CD4-positive, alpha-beta T cell (primary cell): ENCODE measurements at regions not wholly inside any gene's neighbourhood (a gene's known extent, or its start where the extent isn't known, plus 50 kb on each side); places are given as distances from the start of the nearest gene placed in this dataset.

Source experiments
- ATAC-seq: fragments of 200-7000 bp; cut with Tn5 transposase; one replicate; pipeline ENCODE4 v1.10.0; 2022; ENCODE audit warnings: mild to moderate bottlenecking; ENCODE audit not compliant: poor library complexity
- CTCF ChIA-PET: fragments of 350-600 bp; sonication (Branson Sonifier 250); formaldehyde crosslinking; loops from one replicate; lab custom pipeline; 2021; ENCODE audit warnings: antibody characterized with exemption, inconsistent platforms; lab: Charles Lee
- POLR2A ChIA-PET: fragments of 350-600 bp; sonication (Branson Sonifier 250); formaldehyde crosslinking; loops from one replicate; lab custom pipeline; 2021; ENCODE audit warnings: antibody characterized with exemption, inconsistent platforms; lab: Charles Lee
- DNase-seq, 14 experiments: peaks; one replicate each; pipeline ENCODE4 v3.0.0-alpha.2; 2013 to 2020; ENCODE audit warnings: mixed read lengths in 2 of 14
- H3K27ac ChIP-seq, 2 donors: one replicate each; pipeline versions ENCODE4 v1.5.1 to v1.7.0; 2013; ENCODE audit warnings: low read length in 2 of 2, low read depth in 1 of 2, mild to moderate bottlenecking in 1 of 2
- H3K27me3 ChIP-seq, 2 experiments: 1 replicate in 1 of 2; 2 replicates in 1 of 2; pipeline versions ENCODE4 v1.6.1 to v1.7.0; 2013; ENCODE audit warnings: low read length in 2 of 2, control low read depth in 1 of 2, mild to moderate bottlenecking in 1 of 2, moderate library complexity in 1 of 2; ENCODE audit not compliant: insufficient read depth in 2 of 2, control insufficient read depth in 1 of 2
- H3K36me3 ChIP-seq: one replicate; pipeline ENCODE4 v1.6.1; 2013; ENCODE audit warnings: low read length, control low read depth; ENCODE audit not compliant: insufficient read depth
- H3K4me1 ChIP-seq: one replicate; pipeline ENCODE4 v1.6.1; 2013; ENCODE audit warnings: low read length, control low read depth; ENCODE audit not compliant: insufficient read depth
- H3K4me3 ChIP-seq: one replicate; pipeline ENCODE4 v1.5.1; 2013; ENCODE audit warnings: mild to moderate bottlenecking, low read length, moderate library complexity
- H3K9me3 ChIP-seq, 2 experiments: 1 replicate in 1 of 2; 2 replicates in 1 of 2; pipeline versions ENCODE4 v1.6.1 to v1.7.0; 2013; ENCODE audit warnings: low read length in 2 of 2, mild to moderate bottlenecking in 2 of 2, control low read depth in 1 of 2, moderate library complexity in 1 of 2; ENCODE audit not compliant: control insufficient read depth in 1 of 2, insufficient read depth in 1 of 2
- H3K27ac Mint-ChIP-seq: one replicate; pipeline ENCODE4 v1.8.0; 2020; ENCODE audit warnings: mixed read lengths
- H3K27me3 Mint-ChIP-seq: one replicate; pipeline ENCODE4 v1.8.0; 2021; ENCODE audit warnings: mixed read lengths
- H3K36me3 Mint-ChIP-seq: one replicate; pipeline ENCODE4 v1.8.0; 2021; ENCODE audit warnings: low read depth, mixed read lengths
- H3K4me1 Mint-ChIP-seq: one replicate; pipeline ENCODE4 v1.8.0; 2021; ENCODE audit warnings: low read depth, mixed read lengths
- H3K4me3 Mint-ChIP-seq: one replicate; pipeline ENCODE4 v1.8.0; 2020; ENCODE audit warnings: mild to moderate bottlenecking, mixed read lengths
- H3K9me3 Mint-ChIP-seq: one replicate; pipeline ENCODE4 v1.8.0; 2020; ENCODE audit warnings: mixed read lengths
- intact Hi-C, 2 experiments: fragments of 100-400 bp; cut with DNase I in 1 of 2; cut with micrococcal nuclease in 1 of 2; formaldehyde crosslinking; loops; one replicate each; pipeline versions ENCODE4 v1.15.1 to v1.9.0; 2023 to 2025; cut with DNase I, micrococcal nuclease
- TF ChIP-seq, protein P1 (sequence below): fragments of 200-600 bp; IDR thresholded peaks from one replicate; pipeline ENCODE4 v1.8.0; 2022; ENCODE audit warnings: antibody characterized with exemption, mild to moderate bottlenecking

DNA sequence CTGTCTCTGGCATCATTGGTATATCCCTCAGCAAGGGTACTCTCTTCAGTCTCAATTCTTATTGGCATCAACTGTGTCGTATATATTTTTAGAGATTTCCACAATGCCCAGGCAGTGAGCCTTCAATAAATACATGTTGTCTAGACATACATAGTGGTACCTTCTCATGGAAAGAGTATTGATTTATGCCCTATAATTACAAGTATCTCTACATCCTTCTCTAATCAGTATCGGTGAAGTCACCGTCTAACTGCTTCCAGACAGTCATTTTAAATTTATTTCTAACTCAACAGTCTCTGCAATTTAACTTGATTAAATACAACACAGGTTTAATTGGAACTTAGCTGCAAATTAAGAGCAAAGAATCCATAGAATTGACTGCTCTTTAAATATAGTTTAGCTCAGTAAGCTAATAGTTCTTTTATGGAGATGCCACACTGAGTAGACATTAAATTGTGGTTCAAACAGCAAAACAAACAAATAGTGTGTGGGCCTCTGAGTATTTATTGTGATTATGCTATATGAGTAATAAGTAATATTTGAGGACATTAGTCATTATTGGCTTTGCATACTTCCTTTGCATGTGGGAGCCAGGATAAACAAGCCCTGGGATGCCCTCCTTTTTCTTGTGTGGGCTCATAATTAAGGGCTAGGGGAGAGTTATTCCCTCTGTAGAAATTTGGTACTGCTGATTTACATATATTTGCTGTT, 126.9 kb upstream of the DUSP10 start:
- ATAC-seq (no peak), DNase-seq (no peak)
- H3K27ac ChIP-seq: no peak overlapping the region
- intact Hi-C loops: no loop called here
- Mint-ChIP-seq H3K27ac (no peak overlapping the region), H3K9me3 (no peaks in the 10 kb centered on the region), H3K36me3 (no peaks in the 10 kb centered on the region), H3K4me3 (no peak overlapping the region), H3K4me1 (no peaks in the 10 kb centered on the region), H3K27me3 (no peaks in the 10 kb centered on the region)
- H3K27me3 ChIP-seq: no peaks in the 10 kb centered on the region
- H3K9me3 ChIP-seq: no peaks in the 10 kb centered on the region
- H3K36me3 ChIP-seq: no peaks in the 10 kb centered on the region
- CTCF ChIA-PET: interaction anchor here (0.9 kb wide), 1 partner anchor 247 kb away, joined by 3 read pairs; no protein-coding TSS in a partner anchor
- TF ChIP-seq, protein P1, sequence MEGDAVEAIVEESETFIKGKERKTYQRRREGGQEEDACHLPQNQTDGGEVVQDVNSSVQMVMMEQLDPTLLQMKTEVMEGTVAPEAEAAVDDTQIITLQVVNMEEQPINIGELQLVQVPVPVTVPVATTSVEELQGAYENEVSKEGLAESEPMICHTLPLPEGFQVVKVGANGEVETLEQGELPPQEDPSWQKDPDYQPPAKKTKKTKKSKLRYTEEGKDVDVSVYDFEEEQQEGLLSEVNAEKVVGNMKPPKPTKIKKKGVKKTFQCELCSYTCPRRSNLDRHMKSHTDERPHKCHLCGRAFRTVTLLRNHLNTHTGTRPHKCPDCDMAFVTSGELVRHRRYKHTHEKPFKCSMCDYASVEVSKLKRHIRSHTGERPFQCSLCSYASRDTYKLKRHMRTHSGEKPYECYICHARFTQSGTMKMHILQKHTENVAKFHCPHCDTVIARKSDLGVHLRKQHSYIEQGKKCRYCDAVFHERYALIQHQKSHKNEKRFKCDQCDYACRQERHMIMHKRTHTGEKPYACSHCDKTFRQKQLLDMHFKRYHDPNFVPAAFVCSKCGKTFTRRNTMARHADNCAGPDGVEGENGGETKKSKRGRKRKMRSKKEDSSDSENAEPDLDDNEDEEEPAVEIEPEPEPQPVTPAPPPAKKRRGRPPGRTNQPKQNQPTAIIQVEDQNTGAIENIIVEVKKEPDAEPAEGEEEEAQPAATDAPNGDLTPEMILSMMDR: no peak
- H3K4me3 ChIP-seq: no peak overlapping the region
- H3K4me1 ChIP-seq: no peaks in the 10 kb centered on the region
- POLR2A ChIA-PET: no interaction called here

DNA sequence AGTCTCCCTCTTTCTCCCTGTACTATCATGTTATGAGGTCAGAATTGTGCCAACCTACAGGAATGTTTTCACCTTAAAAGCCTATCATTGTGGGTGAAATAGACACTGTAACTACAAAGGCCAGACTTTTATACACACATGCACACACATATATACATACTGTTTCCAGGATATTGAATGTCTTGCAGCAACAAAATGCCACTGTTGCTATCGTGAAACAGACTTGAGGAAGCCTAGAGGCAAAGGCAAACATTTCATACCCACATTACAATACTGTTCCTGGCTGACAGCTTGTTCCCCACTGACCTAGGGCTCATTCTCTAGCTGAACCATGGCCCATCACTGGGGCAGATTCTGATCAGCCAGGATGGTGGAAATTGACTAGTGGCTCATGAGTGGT, 125.1 kb upstream of the DUSP10 start:
- Mint-ChIP-seq H3K9me3 (no peaks in the 10 kb centered on the region), H3K27ac (no peak overlapping the region), H3K4me1 (no peaks in the 10 kb centered on the region), H3K27me3 (no peaks in the 10 kb centered on the region), H3K4me3 (no peak overlapping the region), H3K36me3 (no peaks in the 10 kb centered on the region)
- DNase-seq: no peak
- no peak overlapping the region for H3K27ac ChIP-seq
- TF ChIP-seq, protein P1: no peak
- H3K4me1 ChIP-seq: no peaks in the 10 kb centered on the region
- ChIA-PET CTCF (no interaction called here), POLR2A (no interaction called here)
- no peaks in the 10 kb centered on the region for H3K9me3 ChIP-seq
- H3K27me3 ChIP-seq: no peaks in the 10 kb centered on the region
- no peaks in the 10 kb centered on the region for H3K36me3 ChIP-seq
- no peak for ATAC-seq
- H3K4me3 ChIP-seq: no peak overlapping the region
- intact Hi-C loops: no loop called here

DNA sequence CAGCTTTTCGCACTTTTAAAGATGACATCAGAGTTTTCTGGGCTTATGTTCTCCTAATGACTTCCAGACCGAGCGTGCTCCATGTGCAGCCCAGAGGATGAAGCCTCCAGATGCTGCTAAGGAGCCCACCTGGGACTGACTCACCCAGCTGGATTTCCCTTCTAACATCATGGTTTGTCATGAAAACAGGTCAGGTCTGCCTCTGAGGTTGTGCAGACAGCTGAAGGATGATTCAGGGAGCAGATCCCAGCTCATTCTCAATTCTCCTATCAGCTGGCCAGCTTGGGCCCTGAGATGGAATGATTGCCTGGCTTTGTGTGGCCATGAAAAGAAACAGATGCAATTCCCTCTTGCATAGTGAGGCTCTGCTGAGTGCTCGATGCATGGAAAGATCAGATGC, 123.9 kb upstream of the DUSP10 start:
- Mint-ChIP-seq H3K9me3 (no peaks in the 10 kb centered on the region), H3K4me1 (no peaks in the 10 kb centered on the region), H3K27me3 (no peaks in the 10 kb centered on the region), H3K4me3 (no peak overlapping the region), H3K27ac (no peak overlapping the region), H3K36me3 (no peaks in the 10 kb centered on the region)
- Histone ChIP-seq H3K4me1 (no peaks in the 10 kb centered on the region), H3K4me3 (no peak overlapping the region), H3K9me3 (no peaks in the 10 kb centered on the region), H3K27me3 (no peaks in the 10 kb centered on the region), H3K27ac (no peak overlapping the region), H3K36me3 (no peaks in the 10 kb centered on the region)
- TF ChIP-seq, protein P1: no peak
- ATAC-seq (no peak), DNase-seq (no peak)
- ChIA-PET POLR2A (no interaction called here), CTCF (no interaction called here)
- intact Hi-C loops: no loop called here
